ENCODE measurements at regions not wholly inside any gene's neighbourhood (a gene's known extent, or its start where the extent isn't known, plus 50 kb on each side); places are given as distances from the start of the nearest gene placed in this dataset.

DNA sequence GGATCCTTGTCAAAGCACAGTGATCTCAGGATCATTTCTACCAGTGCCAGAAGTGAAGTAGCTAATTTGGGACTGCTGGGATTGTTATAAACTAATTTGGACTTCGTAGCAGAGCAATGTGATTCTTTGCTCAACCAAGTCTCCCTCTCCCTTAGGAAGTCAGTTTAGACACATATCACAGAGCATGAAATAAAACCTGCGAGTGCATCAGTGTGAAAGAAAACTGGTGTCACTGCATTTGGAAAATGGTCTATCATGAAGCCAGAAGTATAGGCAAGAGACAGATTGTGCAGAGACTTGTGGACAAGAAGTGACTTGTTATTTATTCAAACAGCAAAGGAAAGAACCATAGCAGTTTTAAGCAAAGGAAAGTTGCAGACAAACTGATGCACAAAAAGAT, 560.5 kb upstream of the NRG3 start:
- H3K9me3 ChIP-seq (ENCODE audit: control insufficient read depth, insufficient read depth, low read length), result no peaks in the 10 kb centered on the region
- H3K27me3 ChIP-seq (ENCODE audit: control insufficient read depth, low read length), result no peaks in the 10 kb centered on the region
- no peak overlapping the region for H3K4me2 ChIP-seq (ENCODE audit: low read length)
- no peaks in the 10 kb centered on the region for H3K9me2 ChIP-seq (replicated peaks; ENCODE audit: control insufficient read depth, low read length)
- H4K20me1 ChIP-seq (ENCODE audit: control insufficient read depth, insufficient read depth, low read depth, low read length), result no peaks in the 10 kb centered on the region
- H3K79me2 ChIP-seq (ENCODE audit: control insufficient read depth, low read length), result no peaks in the 10 kb centered on the region
- H3K4me3 ChIP-seq (ENCODE audit: low read length), result no peak overlapping the region
- no peak overlapping the region for H3K27ac ChIP-seq (ENCODE audit: low read depth, low read length)
- H3F3A ChIP-seq (ENCODE audit: control insufficient read depth, insufficient read depth), result no peaks in the 10 kb centered on the region
- no peak for TF ChIP-seq EZH2phosphoT487 (IDR thresholded peaks at IDR 0.05; ENCODE audit: borderline replicate concordance, low read length)
- TF ChIP-seq, protein P1, sequence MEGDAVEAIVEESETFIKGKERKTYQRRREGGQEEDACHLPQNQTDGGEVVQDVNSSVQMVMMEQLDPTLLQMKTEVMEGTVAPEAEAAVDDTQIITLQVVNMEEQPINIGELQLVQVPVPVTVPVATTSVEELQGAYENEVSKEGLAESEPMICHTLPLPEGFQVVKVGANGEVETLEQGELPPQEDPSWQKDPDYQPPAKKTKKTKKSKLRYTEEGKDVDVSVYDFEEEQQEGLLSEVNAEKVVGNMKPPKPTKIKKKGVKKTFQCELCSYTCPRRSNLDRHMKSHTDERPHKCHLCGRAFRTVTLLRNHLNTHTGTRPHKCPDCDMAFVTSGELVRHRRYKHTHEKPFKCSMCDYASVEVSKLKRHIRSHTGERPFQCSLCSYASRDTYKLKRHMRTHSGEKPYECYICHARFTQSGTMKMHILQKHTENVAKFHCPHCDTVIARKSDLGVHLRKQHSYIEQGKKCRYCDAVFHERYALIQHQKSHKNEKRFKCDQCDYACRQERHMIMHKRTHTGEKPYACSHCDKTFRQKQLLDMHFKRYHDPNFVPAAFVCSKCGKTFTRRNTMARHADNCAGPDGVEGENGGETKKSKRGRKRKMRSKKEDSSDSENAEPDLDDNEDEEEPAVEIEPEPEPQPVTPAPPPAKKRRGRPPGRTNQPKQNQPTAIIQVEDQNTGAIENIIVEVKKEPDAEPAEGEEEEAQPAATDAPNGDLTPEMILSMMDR (IDR thresholded peaks at IDR 0.05; ENCODE audit: low read depth, low read length, poor library complexity, severe bottlenecking), result no peak
- no peaks in the 10 kb centered on the region for H3K36me3 ChIP-seq (ENCODE audit: control insufficient read depth, low read length)
- H3K4me1 ChIP-seq (ENCODE audit: control insufficient read depth, low read length), result no peaks in the 10 kb centered on the region

DNA sequence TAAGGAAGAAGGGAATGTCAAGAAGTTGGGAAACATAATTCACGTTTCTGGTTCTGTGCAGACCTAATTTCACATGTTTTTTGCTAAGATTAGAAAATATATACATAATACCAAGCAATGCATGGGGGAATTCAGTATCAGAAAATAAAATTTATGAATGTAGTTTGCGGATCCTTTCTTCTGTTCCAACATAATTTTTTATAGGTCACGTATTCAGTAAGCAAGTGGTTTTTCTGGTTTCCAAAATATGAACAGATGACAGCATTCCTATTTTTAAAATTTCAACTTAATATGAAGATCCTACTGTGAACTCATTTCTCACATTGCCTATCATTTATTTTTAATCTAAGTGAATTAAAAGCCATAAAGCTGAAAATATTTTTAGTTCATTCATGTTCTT, 560.0 kb upstream of the NRG3 start:
- Histone ChIP-seq H3F3A (ENCODE audit: control insufficient read depth, insufficient read depth) (no peaks in the 10 kb centered on the region), H4K20me1 (ENCODE audit: control insufficient read depth, insufficient read depth, low read depth, low read length) (no peaks in the 10 kb centered on the region), H3K9me2 (replicated peaks; ENCODE audit: control insufficient read depth, low read length) (no peaks in the 10 kb centered on the region), H3K9me3 (ENCODE audit: control insufficient read depth, insufficient read depth, low read length) (no peaks in the 10 kb centered on the region), H3K36me3 (ENCODE audit: control insufficient read depth, low read length) (no peaks in the 10 kb centered on the region), H3K27me3 (ENCODE audit: control insufficient read depth, low read length) (no peaks in the 10 kb centered on the region), H3K79me2 (ENCODE audit: control insufficient read depth, low read length) (no peaks in the 10 kb centered on the region), H3K4me1 (ENCODE audit: control insufficient read depth, low read length) (no peaks in the 10 kb centered on the region), H3K4me3 (ENCODE audit: low read length) (no peak overlapping the region), H3K4me2 (ENCODE audit: low read length) (no peak overlapping the region), H3K27ac (ENCODE audit: low read depth, low read length) (no peak overlapping the region)
- TF ChIP-seq, protein P1 (IDR thresholded peaks at IDR 0.05; ENCODE audit: low read depth, low read length, poor library complexity, severe bottlenecking), result no peak
- TF ChIP-seq EZH2phosphoT487 (IDR thresholded peaks at IDR 0.05; ENCODE audit: borderline replicate concordance, low read length), result no peak

DNA sequence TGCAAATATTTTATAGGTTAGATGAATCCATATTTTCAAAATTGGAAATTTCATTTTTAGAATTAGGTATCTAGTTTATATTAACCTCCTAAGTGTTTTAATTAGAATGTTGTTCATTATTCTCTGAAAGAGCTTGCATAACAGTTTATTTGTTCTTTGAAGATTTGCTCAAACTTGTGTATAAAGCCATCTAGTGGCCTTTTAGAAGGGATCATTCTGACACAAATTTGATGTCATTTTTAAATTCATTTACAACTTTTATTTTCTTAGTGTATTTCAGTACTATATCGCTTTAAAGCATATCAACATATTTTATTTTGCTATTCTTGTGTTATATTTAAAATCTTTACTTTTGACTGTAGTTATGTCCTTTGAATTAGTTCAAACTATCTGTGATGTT, 527.0 kb upstream of the NRG3 start:
- H3K36me3 ChIP-seq (ENCODE audit: control insufficient read depth, low read length), result no peaks in the 10 kb centered on the region
- no peaks in the 10 kb centered on the region for H3K9me3 ChIP-seq (ENCODE audit: control insufficient read depth, insufficient read depth, low read length)
- H3K27ac ChIP-seq (ENCODE audit: low read depth, low read length), result no peak overlapping the region
- H3K27me3 ChIP-seq (ENCODE audit: control insufficient read depth, low read length), result no peaks in the 10 kb centered on the region
- no peaks in the 10 kb centered on the region for H3K4me1 ChIP-seq (ENCODE audit: control insufficient read depth, low read length)
- no peaks in the 10 kb centered on the region for H3K9me2 ChIP-seq (replicated peaks; ENCODE audit: control insufficient read depth, low read length)
- no peaks in the 10 kb centered on the region for H3K79me2 ChIP-seq (ENCODE audit: control insufficient read depth, low read length)
- H4K20me1 ChIP-seq (ENCODE audit: control insufficient read depth, insufficient read depth, low read depth, low read length), result no peaks in the 10 kb centered on the region
- H3K4me3 ChIP-seq (ENCODE audit: low read length), result no peak overlapping the region
- TF ChIP-seq EZH2phosphoT487 (IDR thresholded peaks at IDR 0.05; ENCODE audit: borderline replicate concordance, low read length), result no peak
- TF ChIP-seq, protein P1 (IDR thresholded peaks at IDR 0.05; ENCODE audit: low read depth, low read length, poor library complexity, severe bottlenecking), result no peak
- no peaks in the 10 kb centered on the region for H3F3A ChIP-seq (ENCODE audit: control insufficient read depth, insufficient read depth)
- H3K4me2 ChIP-seq (ENCODE audit: low read length), result no peak overlapping the region

DNA sequence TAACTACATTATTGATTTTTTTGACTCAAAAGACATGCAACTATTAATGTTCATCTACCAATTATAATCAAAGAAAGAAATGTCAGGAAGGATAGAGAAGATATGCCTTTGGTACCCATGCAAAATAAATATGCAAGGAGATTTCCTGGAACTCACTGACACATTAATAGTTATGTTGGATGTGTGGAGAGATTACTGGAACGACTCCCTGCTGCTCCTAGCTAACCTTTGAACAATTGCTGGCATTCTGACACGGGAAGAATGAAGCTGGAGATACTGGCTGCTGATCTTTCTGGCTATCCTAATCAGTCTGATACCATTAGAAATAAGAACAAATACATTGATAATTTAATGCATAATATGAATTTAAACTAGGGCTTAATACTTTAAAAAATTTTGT, 507.9 kb upstream of the NRG3 start:
- Histone ChIP-seq H3K4me3 (ENCODE audit: low read length) (no peak overlapping the region), H3K27me3 (ENCODE audit: control insufficient read depth, low read length) (no peaks in the 10 kb centered on the region), H3K79me2 (ENCODE audit: control insufficient read depth, low read length) (no peaks in the 10 kb centered on the region), H3K4me1 (ENCODE audit: control insufficient read depth, low read length) (no peaks in the 10 kb centered on the region), H3F3A (ENCODE audit: control insufficient read depth, insufficient read depth) (no peaks in the 10 kb centered on the region), H3K9me2 (replicated peaks; ENCODE audit: control insufficient read depth, low read length) (no peaks in the 10 kb centered on the region), H3K36me3 (ENCODE audit: control insufficient read depth, low read length) (no peaks in the 10 kb centered on the region), H3K4me2 (ENCODE audit: low read length) (no peak overlapping the region), H4K20me1 (ENCODE audit: control insufficient read depth, insufficient read depth, low read depth, low read length) (no peaks in the 10 kb centered on the region), H3K27ac (ENCODE audit: low read depth, low read length) (no peak overlapping the region), H3K9me3 (ENCODE audit: control insufficient read depth, insufficient read depth, low read length) (no peaks in the 10 kb centered on the region)
- TF ChIP-seq, protein P1 (IDR thresholded peaks at IDR 0.05; ENCODE audit: low read depth, low read length, poor library complexity, severe bottlenecking), result no peak
- TF ChIP-seq EZH2phosphoT487 (IDR thresholded peaks at IDR 0.05; ENCODE audit: borderline replicate concordance, low read length), result no peak

Data from DOHH2 (cell line).